HEK293 (cell line): ENCODE measurements at regions not wholly inside any gene's neighbourhood (a gene's known extent, or its start where the extent isn't known, plus 50 kb on each side); places are given as distances from the start of the nearest gene placed in this dataset.

Experiments used
- CTCF ChIA-PET: fragments of 350-600 bp; formaldehyde crosslinking; extraction: SDS; loops from one replicate; lab custom pipeline; 2021; ENCODE audit warnings: antibody characterized with exemption; lab: Yijun Ruan, JAX
- POLR2A ChIA-PET: fragments of 300-600 bp; formaldehyde crosslinking; extraction: SDS; loops from one replicate; lab custom pipeline; 2020; ENCODE audit warnings: antibody characterized with exemption, inconsistent platforms; lab: Yijun Ruan, JAX
- H3K27ac ChIP-seq: fragments of 200-500 bp; sonication (Bioruptor generic); 2 replicates; pipeline ENCODE4 v1.5.1; 2014; ENCODE audit warnings: low read depth, low read length, control low read depth, inconsistent platforms; ENCODE audit errors: extremely low read depth
- H3K36me3 ChIP-seq, 2 experiments: fragments of 200-500 bp in 1 of 2; sonication (Bioruptor generic) in 1 of 2; 1 replicate in 1 of 2; 2 replicates in 1 of 2; pipeline ENCODE4 v1.5.1; 2014 to 2017; ENCODE audit warnings: inconsistent platforms in 2 of 2, low read length in 2 of 2; ENCODE audit not compliant: control insufficient read depth in 2 of 2, insufficient read depth in 1 of 2
- H3K4me1 ChIP-seq: fragments of 200-500 bp; sonication (Bioruptor generic); 2 replicates; pipeline ENCODE4 v1.5.1; 2014; ENCODE audit warnings: mild to moderate bottlenecking, low read length, inconsistent platforms; ENCODE audit not compliant: control insufficient read depth, insufficient read depth
- H3K4me3 ChIP-seq: 2 replicates; pipeline ENCODE4 v1.5.1; 2011; ENCODE audit warnings: low read depth, mild to moderate bottlenecking, control low read depth, low read length, moderate library complexity
- H3K9me3 ChIP-seq: fragments of 200-500 bp; sonication (Bioruptor generic); 2 replicates; pipeline ENCODE4 v1.5.1; 2014; ENCODE audit warnings: low read depth, low read length, inconsistent platforms; ENCODE audit not compliant: control insufficient read depth, insufficient read depth
- BCL11A ChIP-seq: fragments of 450-650 bp; formaldehyde crosslinking; IDR thresholded peaks from 2 replicates; pipeline ENCODE4 v1.5.1; 2016; ENCODE audit warnings: low read depth, missing biosample characterization, missing genetic modification characterization
- GLI4 ChIP-seq: fragments of 450-650 bp; formaldehyde crosslinking; IDR thresholded peaks from 2 replicates; pipeline ENCODE4 v1.5.1; 2016; ENCODE audit warnings: missing biosample characterization, missing genetic modification characterization
- MZF1 ChIP-seq: fragments of 450-650 bp; formaldehyde crosslinking; IDR thresholded peaks from 2 replicates; pipeline ENCODE4 v1.5.1; 2017; ENCODE audit warnings: missing biosample characterization, missing genetic modification characterization, borderline replicate concordance
- ZBTB17 ChIP-seq: fragments of 450-650 bp; formaldehyde crosslinking; IDR thresholded peaks from 2 replicates; pipeline ENCODE4 v1.5.1; 2016; ENCODE audit warnings: missing biosample characterization, missing genetic modification characterization
- ZEB2 ChIP-seq: fragments of 450-650 bp; formaldehyde crosslinking; IDR thresholded peaks from 2 replicates; pipeline ENCODE4 v1.5.1; 2016; ENCODE audit warnings: missing biosample characterization, missing genetic modification characterization
- ZFP3 ChIP-seq: fragments of 450-650 bp; formaldehyde crosslinking; IDR thresholded peaks from 2 replicates; pipeline ENCODE4 v1.5.1; 2016; ENCODE audit warnings: low read depth, missing biosample characterization, missing genetic modification characterization
- ZFP37 ChIP-seq: fragments of 450-650 bp; formaldehyde crosslinking; IDR thresholded peaks from 2 replicates; pipeline ENCODE4 v1.5.1; 2016; ENCODE audit warnings: missing biosample characterization, missing genetic modification characterization
- ZNF112 ChIP-seq: fragments of 450-650 bp; formaldehyde crosslinking; IDR thresholded peaks from 2 replicates; pipeline ENCODE4 v1.5.0; 2017; ENCODE audit warnings: missing biosample characterization, missing genetic modification characterization
- ZNF114 ChIP-seq: fragments of 450-650 bp; formaldehyde crosslinking; IDR thresholded peaks from 2 replicates; pipeline ENCODE4 v1.5.0; 2017; ENCODE audit warnings: missing biosample characterization, missing genetic modification characterization
- ZNF175 ChIP-seq: fragments of 450-650 bp; formaldehyde crosslinking; IDR thresholded peaks from 2 replicates; pipeline ENCODE4 v1.5.1; 2016; ENCODE audit warnings: missing biosample characterization, missing genetic modification characterization
- ZNF324 ChIP-seq: fragments of 450-650 bp; formaldehyde crosslinking; IDR thresholded peaks from 2 replicates; pipeline ENCODE4 v1.5.1; 2016; ENCODE audit warnings: missing biosample characterization, missing genetic modification characterization
- ZNF341 ChIP-seq: fragments of 450-650 bp; formaldehyde crosslinking; IDR thresholded peaks from 2 replicates; pipeline ENCODE4; 2016; ENCODE audit warnings: low read depth, missing biosample characterization, missing genetic modification characterization
- ZNF404 ChIP-seq: fragments of 450-650 bp; formaldehyde crosslinking; IDR thresholded peaks from 2 replicates; pipeline ENCODE4 v1.5.1; 2017; ENCODE audit warnings: missing biosample characterization, missing genetic modification characterization
- ZNF473 ChIP-seq: fragments of 450-650 bp; formaldehyde crosslinking; IDR thresholded peaks from 2 replicates; pipeline ENCODE4 v1.5.1; 2017; ENCODE audit warnings: missing biosample characterization, missing genetic modification characterization
- ZNF48 ChIP-seq: fragments of 450-650 bp; formaldehyde crosslinking; IDR thresholded peaks from 2 replicates; pipeline ENCODE4 v1.5.1; 2016; ENCODE audit warnings: missing biosample characterization, missing genetic modification characterization
- ZNF707 ChIP-seq: fragments of 450-650 bp; formaldehyde crosslinking; IDR thresholded peaks from 2 replicates; pipeline ENCODE4 v1.5.1; 2016; ENCODE audit warnings: missing biosample characterization, missing genetic modification characterization
- ZNF768 ChIP-seq: fragments of 450-650 bp; formaldehyde crosslinking; IDR thresholded peaks from 2 replicates; pipeline ENCODE4 v1.5.1; 2018; ENCODE audit warnings: missing biosample characterization, mild to moderate bottlenecking, missing genetic modification characterization
- ZNF785 ChIP-seq: fragments of 450-650 bp; formaldehyde crosslinking; IDR thresholded peaks from 2 replicates; pipeline ENCODE4 v1.5.1; 2016; ENCODE audit warnings: missing biosample characterization, missing genetic modification characterization
- ZNF843 ChIP-seq: fragments of 450-650 bp; formaldehyde crosslinking; IDR thresholded peaks from 2 replicates; pipeline ENCODE4 v1.5.1; 2016; ENCODE audit warnings: missing biosample characterization, missing genetic modification characterization
- ZSCAN16 ChIP-seq: fragments of 450-650 bp; formaldehyde crosslinking; IDR thresholded peaks from 2 replicates; pipeline ENCODE4 v1.5.1; 2016; ENCODE audit warnings: missing biosample characterization, missing genetic modification characterization
- ZSCAN23 ChIP-seq: fragments of 450-650 bp; formaldehyde crosslinking; IDR thresholded peaks from 2 replicates; pipeline ENCODE4 v1.5.1; 2016; ENCODE audit warnings: missing biosample characterization, missing genetic modification characterization
- TF ChIP-seq, protein P1 (sequence below): fragments of 450-650 bp; formaldehyde crosslinking; IDR thresholded peaks from 2 replicates; pipeline ENCODE4; 2016; ENCODE audit warnings: missing biosample characterization, missing genetic modification characterization
- TF ChIP-seq, protein P2 (sequence below): fragments of 450-650 bp; formaldehyde crosslinking; IDR thresholded peaks from 2 replicates; pipeline ENCODE4 v1.5.1; 2017; ENCODE audit warnings: missing biosample characterization, mild to moderate bottlenecking, missing genetic modification characterization, moderate library complexity
- TF ChIP-seq, protein P3 (sequence below): fragments of 450-650 bp; formaldehyde crosslinking; IDR thresholded peaks from 2 replicates; pipeline ENCODE4 v1.5.1; 2016; ENCODE audit warnings: missing biosample characterization, missing genetic modification characterization

DNA sequence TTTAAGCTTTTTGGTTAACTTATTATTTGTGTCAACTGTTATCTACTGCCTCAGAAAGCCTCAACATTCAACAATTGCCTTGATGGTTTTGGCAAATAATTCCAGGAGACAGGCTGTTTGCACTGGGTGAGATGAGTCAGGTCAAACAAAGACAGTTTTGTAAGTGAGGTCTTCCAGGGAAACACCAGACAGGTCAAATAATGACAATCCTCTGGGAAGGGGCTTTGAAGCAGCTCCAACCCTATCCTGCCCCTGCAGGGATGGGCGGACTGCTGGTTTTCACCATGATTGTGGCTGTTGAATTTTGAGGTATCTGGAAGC lies 79.4 kb upstream of the PRR23E start:
- Histone ChIP-seq H3K27ac (no peak overlapping the region), H3K4me3 (no peak overlapping the region), H3K36me3 (no peaks in the 10 kb centered on the region), H3K4me1 (no peaks in the 10 kb centered on the region), H3K9me3 (no peaks in the 10 kb centered on the region)
- TF ChIP-seq ZNF768 (tag by site-specific recombination) (no peak), ZNF175 (tag by site-specific recombination) (no peak), MZF1 (no peak), ZNF48 (tag by site-specific recombination) (no peak), ZNF112 (tag by site-specific recombination) (no peak), BCL11A (tag by site-specific recombination) (no peak), ZNF785 (tag by site-specific recombination) (no peak), ZBTB17 (no peak), ZSCAN16 (tag by site-specific recombination) (no peak), ZNF341 (tag by site-specific recombination) (no peak), ZFP37 (tag by site-specific recombination) (no peak)
- TF ChIP-seq, protein P1, sequence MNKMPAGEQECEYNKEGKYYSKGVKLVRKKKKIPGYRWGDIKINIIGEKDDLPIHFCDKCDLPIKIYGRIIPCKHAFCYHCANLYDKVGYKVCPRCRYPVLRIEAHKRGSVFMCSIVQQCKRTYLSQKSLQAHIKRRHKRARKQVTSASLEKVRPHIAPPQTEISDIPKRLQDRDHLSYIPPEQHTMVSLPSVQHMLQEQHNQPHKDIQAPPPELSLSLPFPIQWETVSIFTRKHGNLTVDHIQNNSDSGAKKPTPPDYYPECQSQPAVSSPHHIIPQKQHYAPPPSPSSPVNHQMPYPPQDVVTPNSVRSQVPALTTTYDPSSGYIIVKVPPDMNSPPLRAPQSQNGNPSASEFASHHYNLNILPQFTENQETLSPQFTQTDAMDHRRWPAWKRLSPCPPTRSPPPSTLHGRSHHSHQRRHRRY (tag by site-specific recombination): no peak
- TF ChIP-seq, protein P2, sequence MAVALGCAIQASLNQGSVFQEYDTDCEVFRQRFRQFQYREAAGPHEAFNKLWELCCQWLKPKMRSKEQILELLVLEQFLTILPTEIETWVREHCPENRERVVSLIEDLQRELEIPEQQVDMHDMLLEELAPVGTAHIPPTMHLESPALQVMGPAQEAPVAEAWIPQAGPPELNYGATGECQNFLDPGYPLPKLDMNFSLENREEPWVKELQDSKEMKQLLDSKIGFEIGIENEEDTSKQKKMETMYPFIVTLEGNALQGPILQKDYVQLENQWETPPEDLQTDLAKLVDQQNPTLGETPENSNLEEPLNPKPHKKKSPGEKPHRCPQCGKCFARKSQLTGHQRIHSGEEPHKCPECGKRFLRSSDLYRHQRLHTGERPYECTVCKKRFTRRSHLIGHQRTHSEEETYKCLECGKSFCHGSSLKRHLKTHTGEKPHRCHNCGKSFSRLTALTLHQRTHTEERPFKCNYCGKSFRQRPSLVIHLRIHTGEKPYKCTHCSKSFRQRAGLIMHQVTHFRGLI (tag by site-specific recombination): no peak
- ChIA-PET CTCF (no interaction called here), POLR2A (no interaction called here)

DNA sequence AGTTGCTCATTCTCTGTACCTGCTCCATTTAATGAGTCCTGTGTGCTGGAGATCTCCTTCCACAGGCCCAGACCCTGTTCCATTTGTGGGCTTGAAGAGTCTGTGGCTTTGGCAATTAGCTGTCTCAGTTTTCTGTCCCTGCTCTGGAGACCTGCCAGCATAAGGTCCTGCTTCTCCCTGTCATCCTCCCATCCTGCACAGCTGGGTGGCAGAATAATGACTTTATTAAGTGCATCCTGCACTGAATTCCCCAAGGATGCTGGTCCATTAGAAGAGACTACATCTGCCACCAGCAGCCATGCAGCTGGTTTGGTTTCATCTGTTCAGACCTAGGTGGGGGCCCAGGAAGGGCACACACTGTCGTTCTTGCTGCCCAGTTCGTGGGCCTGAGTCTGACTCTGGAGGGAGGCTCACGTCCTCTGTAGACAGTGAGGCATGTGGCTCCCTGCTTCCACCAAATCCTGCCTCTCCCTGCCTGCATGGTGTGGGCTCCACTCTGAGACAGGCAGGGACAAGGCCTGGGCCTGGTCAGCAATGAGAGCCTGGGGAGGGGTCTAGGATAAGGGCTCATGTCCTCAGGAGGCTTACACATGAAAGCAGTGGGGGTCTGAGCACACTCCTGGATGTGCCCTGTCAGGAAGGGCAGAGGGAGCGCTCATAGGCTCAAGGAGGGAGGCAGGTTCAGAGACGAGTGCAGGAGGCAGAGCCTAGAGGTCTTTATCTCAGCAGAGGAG lies 78.4 kb upstream of the PRR23E start:
- POLR2A ChIA-PET: no interaction called here
- no peak overlapping the region for H3K4me3 ChIP-seq
- TF ChIP-seq ZEB2 (no peak), ZNF768 (tag by site-specific recombination) (no peak), ZNF114 (tag by site-specific recombination) (no peak), ZSCAN23 (no peak), ZNF341 (tag by site-specific recombination) (no peak)
- no peaks in the 10 kb centered on the region for H3K9me3 ChIP-seq
- no peaks in the 10 kb centered on the region for H3K36me3 ChIP-seq
- H3K4me1 ChIP-seq: no peaks in the 10 kb centered on the region
- no peak overlapping the region for H3K27ac ChIP-seq
- CTCF ChIA-PET: no interaction called here

DNA sequence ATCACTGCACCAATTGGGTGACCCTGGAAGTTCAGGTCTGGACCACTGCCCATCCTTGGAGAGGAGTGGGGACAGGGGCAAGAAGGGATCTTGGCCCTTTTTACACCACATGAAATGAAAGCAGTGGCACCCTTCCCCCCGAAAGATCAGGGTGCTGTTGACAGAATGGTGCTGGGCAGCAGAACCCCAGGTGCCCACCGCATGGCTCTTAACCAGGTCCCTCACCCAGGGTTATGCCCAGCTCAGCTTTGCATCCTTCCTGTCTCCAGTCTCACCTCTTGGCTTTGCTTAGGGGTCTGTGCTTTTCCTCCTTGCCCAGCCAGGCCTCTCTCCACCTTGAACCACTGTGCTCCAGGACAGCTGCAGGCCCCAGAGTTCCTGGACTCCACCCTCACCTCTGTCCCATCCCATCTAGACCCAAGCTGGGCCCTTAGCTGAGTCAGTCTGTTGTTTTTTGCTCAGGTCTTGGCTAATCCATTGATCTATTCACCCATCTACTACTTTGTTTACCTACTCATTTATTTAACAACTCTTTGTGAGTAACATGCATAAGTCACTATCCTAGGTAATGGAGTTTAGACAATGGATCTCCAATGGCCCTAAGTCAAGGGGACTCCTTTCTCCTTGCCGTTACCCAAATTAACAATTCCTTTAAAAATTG lies 77.1 kb upstream of the PRR23E start:
- no peaks in the 10 kb centered on the region for H3K4me1 ChIP-seq
- no peaks in the 10 kb centered on the region for H3K9me3 ChIP-seq
- no peaks in the 10 kb centered on the region for H3K36me3 ChIP-seq
- POLR2A ChIA-PET: no interaction called here
- no peak overlapping the region for H3K4me3 ChIP-seq
- H3K27ac ChIP-seq: no peak overlapping the region
- TF ChIP-seq ZNF404 (tag by site-specific recombination): no peak
- no peak for TF ChIP-seq GLI4 (tag by site-specific recombination)
- TF ChIP-seq ZNF843: no peak
- TF ChIP-seq ZNF473: no peak
- no peak for TF ChIP-seq ZNF324
- TF ChIP-seq ZEB2: no peak
- no peak for TF ChIP-seq ZNF707 (tag by site-specific recombination)
- TF ChIP-seq, protein P3, sequence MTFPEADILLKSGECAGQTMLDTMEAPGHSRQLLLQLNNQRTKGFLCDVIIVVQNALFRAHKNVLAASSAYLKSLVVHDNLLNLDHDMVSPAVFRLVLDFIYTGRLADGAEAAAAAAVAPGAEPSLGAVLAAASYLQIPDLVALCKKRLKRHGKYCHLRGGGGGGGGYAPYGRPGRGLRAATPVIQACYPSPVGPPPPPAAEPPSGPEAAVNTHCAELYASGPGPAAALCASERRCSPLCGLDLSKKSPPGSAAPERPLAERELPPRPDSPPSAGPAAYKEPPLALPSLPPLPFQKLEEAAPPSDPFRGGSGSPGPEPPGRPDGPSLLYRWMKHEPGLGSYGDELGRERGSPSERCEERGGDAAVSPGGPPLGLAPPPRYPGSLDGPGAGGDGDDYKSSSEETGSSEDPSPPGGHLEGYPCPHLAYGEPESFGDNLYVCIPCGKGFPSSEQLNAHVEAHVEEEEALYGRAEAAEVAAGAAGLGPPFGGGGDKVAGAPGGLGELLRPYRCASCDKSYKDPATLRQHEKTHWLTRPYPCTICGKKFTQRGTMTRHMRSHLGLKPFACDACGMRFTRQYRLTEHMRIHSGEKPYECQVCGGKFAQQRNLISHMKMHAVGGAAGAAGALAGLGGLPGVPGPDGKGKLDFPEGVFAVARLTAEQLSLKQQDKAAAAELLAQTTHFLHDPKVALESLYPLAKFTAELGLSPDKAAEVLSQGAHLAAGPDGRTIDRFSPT (tag by site-specific recombination): no peak
- TF ChIP-seq ZFP3 (tag by site-specific recombination): no peak
- TF ChIP-seq, all 188 proteins: peak for 0
- CTCF ChIA-PET: no interaction called here
